Ascending aorta (tissue), 2 donors: ENCODE measurements at regions not wholly inside any gene's neighbourhood (a gene's known extent, or its start where the extent isn't known, plus 50 kb on each side); places are given as distances from the start of the nearest gene placed in this dataset.

Experiments
- DNase-seq, 2 donors: peaks; one replicate each; pipeline ENCODE4 v3.0.0-alpha.2; 2019; ENCODE audit warnings: low spot score in 2 of 2
- H3K27ac ChIP-seq, 2 donors: fragments of 200-600 bp; sonication (generic); one replicate each; pipeline ENCODE4 v1.5.1; 2016 to 2017; ENCODE audit warnings: mild to moderate bottlenecking in 1 of 2
- H3K27me3 ChIP-seq: fragments of 200-600 bp; sonication (generic); one replicate; pipeline ENCODE4 v1.5.1; 2017
- H3K36me3 ChIP-seq, 2 donors: fragments of 200-600 bp; sonication (generic); one replicate each; pipeline ENCODE4 v1.5.1; 2016
- H3K4me1 ChIP-seq, 2 donors: fragments of 200-600 bp; sonication (generic); one replicate each; pipeline ENCODE4 v1.5.1; 2016 to 2017; ENCODE audit warnings: mild to moderate bottlenecking in 1 of 2
- H3K4me3 ChIP-seq, 2 donors: fragments of 200-600 bp; sonication (generic); one replicate each; pipeline ENCODE4 v1.5.1; 2016 to 2017; ENCODE audit warnings: mild to moderate bottlenecking in 1 of 2
- H3K9me3 ChIP-seq, 2 donors: fragments of 200-600 bp; sonication (generic); one replicate each; pipeline ENCODE4 v1.5.1; 2016
- intact Hi-C: fragments of 100-400 bp; cut with DNase I; formaldehyde crosslinking; loops from one replicate; pipeline ENCODE4 v1.15.1; 2023
- TF ChIP-seq, protein P1 (sequence below), 3 experiments: fragments of 200-600 bp in 2 of 3; fragments of 450-650 bp in 1 of 3; sonication (generic) in 2 of 3; IDR thresholded peaks; one replicate each; pipeline ENCODE4 v1.5.1; 2016 to 2019; ENCODE audit warnings: antibody characterized with exemption in 3 of 3, mild to moderate bottlenecking in 1 of 3, moderate library complexity in 1 of 3

DNA sequence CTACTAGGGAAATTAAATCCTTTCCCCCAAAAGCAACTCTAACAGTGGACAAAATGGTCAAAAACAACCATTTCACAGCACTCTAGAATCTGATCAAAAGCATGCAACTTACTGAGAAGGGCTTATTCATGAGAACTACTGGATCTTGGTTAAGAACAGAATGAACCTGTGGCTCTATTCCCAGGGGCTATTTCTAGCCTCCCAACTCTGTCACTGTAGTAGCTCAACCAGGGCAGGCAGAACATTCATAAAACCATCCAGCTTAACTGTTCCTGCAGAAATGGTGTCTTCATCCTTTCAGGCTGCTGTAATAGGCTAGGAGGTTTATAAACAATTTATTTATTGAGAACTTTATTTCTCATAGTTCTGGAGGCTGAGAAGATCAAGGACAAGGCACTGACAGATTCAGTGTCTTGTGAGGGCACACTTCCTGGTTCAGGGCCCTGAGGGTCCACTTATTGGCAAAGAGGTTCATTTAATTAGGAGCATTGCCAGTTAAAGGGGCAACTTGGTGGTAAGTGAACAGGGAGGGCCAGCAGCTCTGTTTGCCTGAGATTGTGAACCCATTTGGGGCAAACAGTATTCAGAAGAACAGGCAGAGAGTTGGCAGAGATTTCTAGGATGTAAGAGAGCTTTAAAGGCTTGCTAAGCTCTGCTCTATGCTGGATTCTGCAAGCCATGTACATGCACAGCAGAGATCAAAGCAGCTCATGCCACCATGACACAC lies 238.5 kb upstream of the FBXL7 start:
- H3K4me3 ChIP-seq, result peak overlapping the region in 1 of 2 donors; percentile 30

DNA sequence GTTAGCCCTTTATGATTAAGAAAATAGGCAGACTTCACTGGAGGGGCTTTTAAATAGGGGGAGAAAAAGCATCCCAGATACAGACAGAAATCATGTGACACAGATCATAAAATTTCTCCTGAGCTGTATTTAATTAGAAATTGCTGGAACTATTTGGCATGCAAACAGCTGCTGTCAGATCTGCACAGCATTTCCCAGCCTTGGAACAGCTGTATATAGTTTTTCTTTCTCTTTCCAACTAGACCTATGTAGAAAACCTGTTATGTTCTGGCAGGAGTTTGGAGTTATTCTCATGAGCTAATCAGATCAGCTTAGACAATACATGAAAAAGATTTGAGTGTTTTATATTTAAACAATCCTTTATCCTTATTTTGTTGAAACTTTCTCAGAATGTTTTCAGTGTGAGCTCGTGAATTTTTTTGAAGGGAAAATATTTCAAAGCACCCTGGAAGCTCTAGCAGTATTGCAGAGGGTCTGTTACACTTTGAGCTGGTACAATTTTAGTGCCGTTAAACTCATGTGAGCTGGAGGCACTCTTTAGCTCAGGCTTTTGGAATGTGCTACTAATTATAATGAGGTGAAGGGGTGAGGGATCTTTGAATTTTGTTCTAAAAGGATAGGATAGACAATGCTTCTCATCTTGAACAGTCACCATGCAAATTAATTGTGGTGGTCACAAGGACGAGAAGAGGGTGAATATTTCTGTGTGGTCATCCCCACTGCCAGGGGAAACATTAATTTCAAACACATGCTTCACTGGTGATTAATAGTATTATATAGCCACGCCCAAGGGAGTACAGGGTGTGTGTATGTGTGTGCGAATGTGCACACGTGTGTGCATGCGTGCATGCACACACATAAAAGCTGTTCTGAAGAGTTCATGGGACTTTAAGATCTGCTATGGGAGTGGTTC lies 239.4 kb upstream of the FBXL7 start:
- H3K4me3 ChIP-seq, result peak overlapping the region in 1 of 2 donors; percentile 30
- no peak for DNase-seq
- intact Hi-C loops, result loop anchor here (10.0 kb wide), 1 partner anchor 364 kb away; no protein-coding TSS in a partner anchor
- H3K27ac ChIP-seq, result peak overlapping the region; percentile 32 to 64
- H3K27me3 ChIP-seq, result no peaks in the 10 kb centered on the region
- H3K9me3 ChIP-seq, result no peaks in the 10 kb centered on the region
- H3K36me3 ChIP-seq, result no peaks in the 10 kb centered on the region
- TF ChIP-seq, protein P1, sequence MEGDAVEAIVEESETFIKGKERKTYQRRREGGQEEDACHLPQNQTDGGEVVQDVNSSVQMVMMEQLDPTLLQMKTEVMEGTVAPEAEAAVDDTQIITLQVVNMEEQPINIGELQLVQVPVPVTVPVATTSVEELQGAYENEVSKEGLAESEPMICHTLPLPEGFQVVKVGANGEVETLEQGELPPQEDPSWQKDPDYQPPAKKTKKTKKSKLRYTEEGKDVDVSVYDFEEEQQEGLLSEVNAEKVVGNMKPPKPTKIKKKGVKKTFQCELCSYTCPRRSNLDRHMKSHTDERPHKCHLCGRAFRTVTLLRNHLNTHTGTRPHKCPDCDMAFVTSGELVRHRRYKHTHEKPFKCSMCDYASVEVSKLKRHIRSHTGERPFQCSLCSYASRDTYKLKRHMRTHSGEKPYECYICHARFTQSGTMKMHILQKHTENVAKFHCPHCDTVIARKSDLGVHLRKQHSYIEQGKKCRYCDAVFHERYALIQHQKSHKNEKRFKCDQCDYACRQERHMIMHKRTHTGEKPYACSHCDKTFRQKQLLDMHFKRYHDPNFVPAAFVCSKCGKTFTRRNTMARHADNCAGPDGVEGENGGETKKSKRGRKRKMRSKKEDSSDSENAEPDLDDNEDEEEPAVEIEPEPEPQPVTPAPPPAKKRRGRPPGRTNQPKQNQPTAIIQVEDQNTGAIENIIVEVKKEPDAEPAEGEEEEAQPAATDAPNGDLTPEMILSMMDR (IDR thresholded peaks at IDR 0.05), result no peak
- peaks cover 0 to 26% of the 10 kb centered on the region in 2 donors for H3K4me1 ChIP-seq

More for the DNA sequence above, 238.5 kb upstream of the FBXL7 start:
- DNase-seq, result no peak
- TF ChIP-seq, protein P1 (IDR thresholded peaks at IDR 0.05), result no peak
- Histone ChIP-seq H3K36me3 (no peaks in the 10 kb centered on the region), H3K27ac (peak overlapping the region; percentile 55 to 64), H3K27me3 (no peaks in the 10 kb centered on the region), H3K4me1 (peaks cover 0 to 22% of the 10 kb centered on the region in 2 donors), H3K9me3 (no peaks in the 10 kb centered on the region)
- intact Hi-C loops, result loop anchor here (10.0 kb wide), 1 partner anchor 363 kb away; no protein-coding TSS in a partner anchor

DNA sequence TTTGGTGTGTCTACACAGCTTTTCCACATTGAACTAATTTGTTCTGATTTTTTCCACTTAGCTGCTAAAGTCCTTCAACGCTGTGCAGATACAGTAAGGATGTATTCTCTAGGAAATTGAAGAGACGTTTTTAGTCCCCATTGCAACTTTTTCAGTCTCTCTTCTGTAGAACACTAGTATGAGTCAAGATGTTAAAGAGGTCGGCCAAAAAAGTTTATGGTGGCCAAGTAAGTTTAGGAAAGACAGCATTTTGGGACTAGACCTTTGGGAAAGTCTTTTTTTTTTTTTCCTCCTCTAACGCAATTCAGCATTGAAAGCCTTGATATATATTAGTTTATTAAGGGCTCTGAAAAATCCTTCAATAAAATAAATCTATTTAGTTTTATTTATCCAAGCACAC lies 243.5 kb upstream of the FBXL7 start:
- H3K4me1 ChIP-seq, result peaks cover 0 to 18% of the 10 kb centered on the region in 2 donors
- DNase-seq, result no peak
- no peak overlapping the region for H3K27ac ChIP-seq
- H3K9me3 ChIP-seq, result no peaks in the 10 kb centered on the region
- no peak overlapping the region for H3K4me3 ChIP-seq
- TF ChIP-seq, protein P1 (IDR thresholded peaks at IDR 0.05), result no peak
- intact Hi-C loops, result no loop called here
- no peaks in the 10 kb centered on the region for H3K27me3 ChIP-seq
- H3K36me3 ChIP-seq, result no peaks in the 10 kb centered on the region

DNA sequence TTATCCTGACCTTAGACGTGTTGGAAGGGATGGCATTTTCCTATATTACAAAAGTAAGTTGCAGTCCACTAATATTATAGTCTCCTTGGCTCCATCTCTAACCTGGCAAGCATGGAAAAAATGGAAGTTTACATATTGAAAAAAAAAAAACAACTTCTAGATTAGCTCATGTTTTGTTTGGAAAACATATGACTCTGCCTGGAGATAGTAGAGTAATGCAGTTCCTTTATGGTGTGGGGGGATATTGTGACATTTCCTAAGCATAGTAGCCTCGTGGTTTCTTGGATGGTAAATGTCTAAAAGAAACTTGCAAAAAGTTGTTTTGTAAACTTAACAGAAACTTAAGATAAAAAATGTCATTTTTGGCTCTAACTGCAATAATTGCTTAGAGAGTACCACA lies 244.4 kb upstream of the FBXL7 start:
- no peak overlapping the region for H3K27ac ChIP-seq
- no peaks in the 10 kb centered on the region for H3K27me3 ChIP-seq
- DNase-seq, result no peak
- H3K4me1 ChIP-seq, result peaks cover 0 to 11% of the 10 kb centered on the region in 2 donors
- TF ChIP-seq, protein P1 (IDR thresholded peaks at IDR 0.05), result no peak
- intact Hi-C loops, result no loop called here
- no peak overlapping the region for H3K4me3 ChIP-seq
- no peaks in the 10 kb centered on the region for H3K9me3 ChIP-seq
- no peaks in the 10 kb centered on the region for H3K36me3 ChIP-seq

DNA sequence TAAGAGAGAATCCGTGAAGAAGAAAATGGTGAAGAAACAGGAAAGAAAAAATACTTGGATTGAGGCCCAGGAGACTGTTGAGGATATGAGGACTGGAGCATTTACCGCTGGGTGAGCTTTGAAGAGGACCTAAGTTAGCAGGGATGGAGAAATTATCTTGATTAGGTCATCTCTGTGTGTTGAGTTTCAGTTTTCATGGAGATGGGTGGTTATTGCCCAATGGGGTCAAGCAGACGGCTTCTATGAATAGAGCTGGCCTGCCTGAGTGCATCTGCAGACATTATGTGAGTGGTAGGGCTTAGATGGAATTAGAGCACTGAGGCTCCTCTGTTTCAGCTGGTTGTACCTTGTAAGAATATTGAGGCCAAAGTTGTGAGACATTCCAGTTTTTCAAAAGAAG lies 245.4 kb upstream of the FBXL7 start:
- Histone ChIP-seq H3K36me3 (no peaks in the 10 kb centered on the region), H3K9me3 (no peaks in the 10 kb centered on the region), H3K4me3 (no peak overlapping the region), H3K27ac (no peak overlapping the region), H3K27me3 (no peaks in the 10 kb centered on the region), H3K4me1 (peaks cover 0 to 5% of the 10 kb centered on the region in 2 donors)
- intact Hi-C loops, result no loop called here
- no peak for DNase-seq
- TF ChIP-seq, protein P1 (IDR thresholded peaks at IDR 0.05), result no peak
